ENCODE measurements at regions not wholly inside any gene's neighbourhood (a gene's known extent, or its start where the extent isn't known, plus 50 kb on each side); places are given as distances from the start of the nearest gene placed in this dataset.

GRCh38 chr2:223477318-223477717 lies 124.8 kb downstream of the SCG2 start:
- TF ChIP-seq CTCF (conservative IDR thresholded peaks at IDR 0.05 in 1 of 2, IDR thresholded peaks at IDR 0.05 in 1 of 2; ENCODE audit: extremely low read depth in 1 of 2, insufficient read depth in 1 of 2, low read depth in 1 of 2, low read length in 2 of 2), result no peak
- TF ChIP-seq EZH2 (IDR thresholded peaks at IDR 0.05; ENCODE audit: borderline replicate concordance, low read length), result no peak

Measured in mammary epithelial cell (primary cell).